ENCODE measurements at regions not wholly inside any gene's neighbourhood (a gene's known extent, or its start where the extent isn't known, plus 50 kb on each side); places are given as distances from the start of the nearest gene placed in this dataset.

DNA sequence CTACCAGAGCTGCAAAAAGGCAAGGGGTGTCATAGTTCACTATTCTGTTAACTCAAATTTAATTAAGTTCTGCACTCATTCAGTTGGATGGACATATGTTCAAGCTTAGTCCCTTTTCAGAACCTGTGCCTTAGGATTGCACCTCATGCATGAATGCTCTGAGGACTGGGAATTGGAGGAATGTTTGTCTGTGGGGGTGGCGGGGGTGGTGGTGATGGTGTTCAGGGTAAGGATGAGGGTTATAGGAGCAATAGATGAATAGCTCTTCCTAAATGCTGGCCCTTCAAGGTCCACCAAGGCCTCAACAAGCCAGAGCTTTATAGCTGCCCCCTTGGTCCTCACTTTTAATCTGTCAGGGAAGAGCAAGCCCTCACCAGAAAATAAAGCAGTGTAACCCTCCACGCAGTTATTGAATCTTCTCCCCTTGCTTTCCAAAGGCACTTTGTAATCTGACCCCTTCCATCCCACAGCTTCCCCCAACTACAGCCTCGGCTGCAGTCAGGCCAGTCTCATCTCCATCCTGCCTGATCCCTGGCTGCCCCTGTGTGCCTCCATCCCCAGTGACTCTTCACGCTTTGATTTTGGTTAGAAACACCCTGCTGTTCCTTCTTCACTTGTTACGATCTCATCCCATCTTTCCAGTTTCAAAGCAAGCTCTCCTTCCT lies 221.6 kb upstream of the LMCD1 start:
- no peak overlapping the region for H3K4me3 ChIP-seq (replicated peaks; ENCODE audit: low read depth, low read length)
- DNase-seq (ENCODE audit: low read depth) = no peak
- TF ChIP-seq, protein P1, sequence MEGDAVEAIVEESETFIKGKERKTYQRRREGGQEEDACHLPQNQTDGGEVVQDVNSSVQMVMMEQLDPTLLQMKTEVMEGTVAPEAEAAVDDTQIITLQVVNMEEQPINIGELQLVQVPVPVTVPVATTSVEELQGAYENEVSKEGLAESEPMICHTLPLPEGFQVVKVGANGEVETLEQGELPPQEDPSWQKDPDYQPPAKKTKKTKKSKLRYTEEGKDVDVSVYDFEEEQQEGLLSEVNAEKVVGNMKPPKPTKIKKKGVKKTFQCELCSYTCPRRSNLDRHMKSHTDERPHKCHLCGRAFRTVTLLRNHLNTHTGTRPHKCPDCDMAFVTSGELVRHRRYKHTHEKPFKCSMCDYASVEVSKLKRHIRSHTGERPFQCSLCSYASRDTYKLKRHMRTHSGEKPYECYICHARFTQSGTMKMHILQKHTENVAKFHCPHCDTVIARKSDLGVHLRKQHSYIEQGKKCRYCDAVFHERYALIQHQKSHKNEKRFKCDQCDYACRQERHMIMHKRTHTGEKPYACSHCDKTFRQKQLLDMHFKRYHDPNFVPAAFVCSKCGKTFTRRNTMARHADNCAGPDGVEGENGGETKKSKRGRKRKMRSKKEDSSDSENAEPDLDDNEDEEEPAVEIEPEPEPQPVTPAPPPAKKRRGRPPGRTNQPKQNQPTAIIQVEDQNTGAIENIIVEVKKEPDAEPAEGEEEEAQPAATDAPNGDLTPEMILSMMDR (IDR thresholded peaks at IDR 0.05; ENCODE audit: low read length, missing control alignments) = no peak

DNA sequence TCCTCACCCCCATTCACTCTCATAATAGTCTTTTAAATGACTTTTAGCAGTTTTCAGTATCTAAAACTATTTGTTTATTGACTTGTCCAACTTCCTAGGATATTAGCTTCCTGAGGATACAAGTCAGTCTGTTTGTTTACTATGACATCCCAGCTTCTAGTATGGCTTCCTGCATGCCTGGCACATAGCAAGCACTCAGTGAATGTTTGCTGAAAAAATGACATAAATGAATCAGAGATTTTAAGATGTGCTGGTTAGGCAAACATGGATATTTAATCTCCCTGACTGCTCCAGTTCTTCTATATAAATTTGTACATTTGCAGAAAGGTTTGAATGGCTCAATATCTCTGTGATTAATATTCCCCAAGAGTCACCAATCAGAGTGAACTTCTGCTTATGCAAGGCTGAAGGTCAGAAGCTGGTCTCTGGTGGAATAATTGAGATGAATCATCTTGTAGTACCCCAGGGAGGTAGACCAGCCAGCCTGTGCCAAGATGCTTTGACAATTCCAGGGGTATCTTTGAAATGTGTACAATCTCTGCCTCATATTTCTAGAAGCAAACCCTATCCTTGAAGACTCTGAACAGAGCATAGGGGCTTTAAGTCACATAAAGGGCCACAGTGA lies 219.0 kb upstream of the LMCD1 start:
- DNase-seq (ENCODE audit: low read depth) = no peak
- TF ChIP-seq, protein P1 (IDR thresholded peaks at IDR 0.05; ENCODE audit: low read length, missing control alignments) = no peak
- no peak overlapping the region for H3K4me3 ChIP-seq (replicated peaks; ENCODE audit: low read depth, low read length)

DNA sequence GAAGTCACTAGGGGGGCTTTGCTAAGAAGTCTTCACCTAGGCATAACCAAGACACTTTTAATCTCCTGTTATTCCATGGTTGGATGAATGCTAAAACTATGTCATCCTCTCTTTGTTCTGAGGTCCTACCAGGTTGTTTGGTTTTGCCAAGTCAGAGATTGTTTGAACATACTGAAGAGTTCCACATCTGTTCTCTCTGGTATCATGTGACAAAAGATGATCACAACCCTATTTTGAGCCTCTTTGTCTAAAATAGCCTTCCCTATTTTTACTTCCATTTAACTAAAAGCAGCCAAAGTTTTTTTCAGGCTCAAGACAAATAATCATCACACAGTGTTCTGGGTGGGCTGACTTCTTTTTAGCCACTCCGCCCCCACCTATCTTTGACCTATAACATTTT lies 218.4 kb upstream of the LMCD1 start:
- no peak overlapping the region for H3K4me3 ChIP-seq (replicated peaks; ENCODE audit: low read depth, low read length)
- TF ChIP-seq, protein P1 (IDR thresholded peaks at IDR 0.05; ENCODE audit: low read length, missing control alignments) = no peak
- DNase-seq (ENCODE audit: low read depth) = no peak

DNA sequence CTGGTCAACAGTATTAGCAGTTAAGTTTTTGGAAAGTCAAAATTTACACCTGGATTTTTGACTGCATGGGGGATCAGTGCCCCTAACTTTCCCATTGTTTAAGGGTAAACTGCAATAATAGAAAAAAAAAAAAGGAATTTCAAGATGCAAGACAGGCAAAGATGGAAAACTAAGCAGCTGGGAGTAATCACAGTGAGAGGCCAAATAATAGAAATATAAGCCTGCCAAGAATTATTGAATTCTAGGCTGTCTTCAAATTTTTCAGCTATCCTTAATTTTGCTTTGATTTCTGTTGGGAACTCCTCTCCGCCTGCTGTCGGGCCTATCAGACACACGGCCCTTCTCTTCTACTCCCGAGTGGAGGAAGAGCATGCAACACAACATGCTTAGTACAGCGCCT lies 215.5 kb upstream of the LMCD1 start:
- no peak for DNase-seq (ENCODE audit: low read depth)
- TF ChIP-seq, protein P1 (IDR thresholded peaks at IDR 0.05; ENCODE audit: low read length, missing control alignments) = no peak
- no peak overlapping the region for H3K4me3 ChIP-seq (replicated peaks; ENCODE audit: low read depth, low read length)

DNA sequence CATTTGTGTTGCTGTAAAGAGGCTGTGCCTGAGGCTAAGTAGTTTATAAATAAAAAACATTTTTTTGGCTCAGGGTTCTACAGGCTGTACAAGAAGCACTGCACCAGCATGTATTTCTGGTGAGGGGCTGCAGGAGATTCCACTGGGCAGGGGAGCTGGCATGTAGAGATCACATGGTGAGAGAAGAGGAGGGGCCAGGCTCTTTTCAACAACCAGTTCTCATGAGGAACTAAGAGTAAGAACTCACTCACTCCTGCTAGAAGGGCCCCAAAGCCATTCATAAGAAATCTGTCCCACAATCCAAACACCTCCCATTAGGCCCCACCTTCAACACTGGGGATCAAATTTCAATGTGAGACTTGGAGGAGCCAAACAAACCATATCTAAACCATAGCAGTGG lies 214.9 kb upstream of the LMCD1 start:
- no peak overlapping the region for H3K4me3 ChIP-seq (replicated peaks; ENCODE audit: low read depth, low read length)
- TF ChIP-seq, protein P1 (IDR thresholded peaks at IDR 0.05; ENCODE audit: low read length, missing control alignments) = no peak
- no peak for DNase-seq (ENCODE audit: low read depth)

DNA sequence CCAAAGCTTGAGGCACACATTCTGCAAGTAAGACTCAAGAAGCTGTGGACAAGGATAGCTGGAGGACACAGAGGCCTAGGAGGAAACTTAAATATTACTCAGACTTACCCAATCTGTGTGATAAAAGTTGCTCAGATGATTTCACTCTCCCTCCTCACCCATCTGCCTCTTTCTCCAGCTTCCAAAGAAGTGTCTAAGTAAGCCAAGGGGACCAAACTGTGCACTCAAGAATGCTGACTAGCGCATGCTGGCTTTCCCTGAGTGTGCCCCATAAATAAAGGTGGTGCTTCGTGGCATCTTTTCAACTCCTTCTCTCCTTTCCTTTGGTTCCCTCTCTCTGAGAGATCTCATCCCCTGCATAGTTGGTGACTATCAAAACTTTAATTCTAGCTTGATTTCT lies 211.0 kb upstream of the LMCD1 start:
- TF ChIP-seq, protein P1 (IDR thresholded peaks at IDR 0.05; ENCODE audit: low read length, missing control alignments) = no peak
- no peak overlapping the region for H3K4me3 ChIP-seq (replicated peaks; ENCODE audit: low read depth, low read length)
- no peak for DNase-seq (ENCODE audit: low read depth)

DNA sequence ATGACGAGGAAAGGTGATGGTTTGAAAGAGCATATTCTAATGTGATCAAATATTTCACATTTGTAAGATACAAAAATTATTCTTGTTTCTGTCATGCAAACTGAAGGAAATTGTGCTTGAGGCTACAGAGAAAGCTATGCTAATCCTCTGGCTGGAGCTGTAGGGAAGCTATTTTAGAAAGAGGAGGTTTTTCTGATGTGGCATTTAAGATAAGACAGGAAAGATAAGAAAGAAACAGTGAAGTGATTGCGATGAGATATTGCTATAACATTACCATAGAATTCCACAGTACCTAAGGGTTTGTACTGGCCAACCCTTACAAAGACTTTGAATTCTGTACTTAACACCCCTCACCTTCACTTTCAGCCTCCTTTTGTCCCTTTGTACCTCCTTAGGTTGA lies 205.2 kb upstream of the LMCD1 start:
- no peak for DNase-seq (ENCODE audit: low read depth)
- no peak overlapping the region for H3K4me3 ChIP-seq (replicated peaks; ENCODE audit: low read depth, low read length)
- TF ChIP-seq, protein P1 (IDR thresholded peaks at IDR 0.05; ENCODE audit: low read length, missing control alignments) = no peak
